ENCODE measurements at regions not wholly inside any gene's neighbourhood (a gene's known extent, or its start where the extent isn't known, plus 50 kb on each side); places are given as distances from the start of the nearest gene placed in this dataset.

- TF ChIP-seq CTCF (IDR thresholded peaks at IDR 0.05) (no peak), POLR2A (IDR thresholded peaks at IDR 0.05) (no peak), POLR2AphosphoS5 (IDR thresholded peaks at IDR 0.05) (peak; percentile 18)
These were observed 53.3 kb upstream of the STK38L start for GRCh38 chr12:27190761-27191160.

All from prostate gland (tissue), 2 donors.